LNCAP (cell line): ENCODE measurements at regions not wholly inside any gene's neighbourhood (a gene's known extent, or its start where the extent isn't known, plus 50 kb on each side); places are given as distances from the start of the nearest gene placed in this dataset.

Experiments used
- CTCF ChIP-seq: fragments of 450-650 bp; IDR thresholded peaks from 2 replicates; pipeline ENCODE4 v1.5.1; 2017; ENCODE audit warnings: mild to moderate bottlenecking

GRCh38 chr14:66111891-66112290 is 374.3 kb upstream of the CCDC196 start:
- TF ChIP-seq CTCF = no peak

- no peak for TF ChIP-seq CTCF
Measured at GRCh38 chr14:66114071-66114470, 372.1 kb upstream of the CCDC196 start.

GRCh38 chr14:66115740-66116502 is 370.2 kb upstream of the CCDC196 start:
- no peak for TF ChIP-seq CTCF

GRCh38 chr14:66116732-66117131 is 369.4 kb upstream of the CCDC196 start:
- TF ChIP-seq CTCF = no peak

- TF ChIP-seq CTCF = no peak
Measured at GRCh38 chr14:66117600-66117999, 368.6 kb upstream of the CCDC196 start.

- no peak for TF ChIP-seq CTCF
Measured at GRCh38 chr14:66119606-66120231, 366.5 kb upstream of the CCDC196 start.

- no peak for TF ChIP-seq CTCF
Measured at GRCh38 chr14:66120402-66120801, 365.8 kb upstream of the CCDC196 start.
